WTC11 (cell line): ENCODE measurements at regions not wholly inside any gene's neighbourhood (a gene's known extent, or its start where the extent isn't known, plus 50 kb on each side); places are given as distances from the start of the nearest gene placed in this dataset.

ENCODE experiments used
- CREM ChIP-seq: sonication (generic); formaldehyde crosslinking; IDR thresholded peaks from 2 replicates; pipeline ENCODE4 v1.8.1; 2022; ENCODE audit warnings: mild to moderate bottlenecking, missing genetic modification reagents, moderate library complexity
- GTF2I ChIP-seq: fragments of 250-450 bp; sonication (Bioruptor Pico); conservative IDR thresholded peaks from 2 replicates; pipeline ENCODE4 v1.4.0; 2021; ENCODE audit warnings: mild to moderate bottlenecking
- SMAD3 ChIP-seq: sonication (generic); formaldehyde crosslinking; IDR thresholded peaks from 2 replicates; pipeline ENCODE4 v1.8.0; 2022; ENCODE audit warnings: missing genetic modification reagents, mild to moderate bottlenecking, borderline replicate concordance
- STAT6 ChIP-seq: sonication (generic); formaldehyde crosslinking; conservative IDR thresholded peaks from 2 replicates; pipeline ENCODE4 v1.8.1; 2023; ENCODE audit warnings: mild to moderate bottlenecking, low read depth, missing genetic modification reagents, moderate library complexity
- ZNF317 ChIP-seq: sonication (generic); formaldehyde crosslinking; IDR thresholded peaks from 2 replicates; pipeline ENCODE4 v1.8.1; 2023; ENCODE audit warnings: low read depth, mild to moderate bottlenecking, moderate library complexity, missing genetic modification reagents, borderline replicate concordance
- TF ChIP-seq, protein P1 (sequence below): sonication (generic); formaldehyde crosslinking; IDR thresholded peaks from 2 replicates; pipeline ENCODE4 v1.8.0; 2022; ENCODE audit warnings: mild to moderate bottlenecking, missing genetic modification reagents
- TF ChIP-seq, protein P2 (sequence below): fragments of 200-600 bp; IDR thresholded peaks from 2 replicates; pipeline ENCODE4 v1.8.0; 2022; ENCODE audit warnings: antibody characterized with exemption

DNA sequence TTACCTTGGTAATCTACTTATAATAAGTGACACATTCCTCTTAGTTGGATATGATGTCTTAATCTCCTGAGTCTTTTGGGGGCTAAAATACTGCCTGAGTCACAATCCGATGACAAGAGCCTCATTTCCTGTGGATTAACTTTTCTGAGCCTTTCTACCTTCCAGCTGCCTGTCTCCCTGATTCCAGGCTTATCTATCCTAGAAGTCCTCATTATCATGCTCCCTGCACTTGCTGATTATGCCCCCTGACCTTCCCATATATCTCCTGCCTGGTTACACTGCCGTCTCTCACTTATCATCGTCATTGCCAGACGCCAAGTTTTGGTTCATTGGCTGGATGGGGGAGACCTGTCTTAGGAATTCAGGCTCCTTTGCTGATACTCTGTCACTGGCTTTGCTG, 727.4 kb upstream of the CA10 start:
- TF ChIP-seq, protein P1, sequence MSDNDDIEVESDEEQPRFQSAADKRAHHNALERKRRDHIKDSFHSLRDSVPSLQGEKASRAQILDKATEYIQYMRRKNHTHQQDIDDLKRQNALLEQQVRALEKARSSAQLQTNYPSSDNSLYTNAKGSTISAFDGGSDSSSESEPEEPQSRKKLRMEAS (CRISPR knock-in tag): no peak
- TF ChIP-seq GTF2I (CRISPR knock-in tag): no peak
- TF ChIP-seq, protein P2, sequence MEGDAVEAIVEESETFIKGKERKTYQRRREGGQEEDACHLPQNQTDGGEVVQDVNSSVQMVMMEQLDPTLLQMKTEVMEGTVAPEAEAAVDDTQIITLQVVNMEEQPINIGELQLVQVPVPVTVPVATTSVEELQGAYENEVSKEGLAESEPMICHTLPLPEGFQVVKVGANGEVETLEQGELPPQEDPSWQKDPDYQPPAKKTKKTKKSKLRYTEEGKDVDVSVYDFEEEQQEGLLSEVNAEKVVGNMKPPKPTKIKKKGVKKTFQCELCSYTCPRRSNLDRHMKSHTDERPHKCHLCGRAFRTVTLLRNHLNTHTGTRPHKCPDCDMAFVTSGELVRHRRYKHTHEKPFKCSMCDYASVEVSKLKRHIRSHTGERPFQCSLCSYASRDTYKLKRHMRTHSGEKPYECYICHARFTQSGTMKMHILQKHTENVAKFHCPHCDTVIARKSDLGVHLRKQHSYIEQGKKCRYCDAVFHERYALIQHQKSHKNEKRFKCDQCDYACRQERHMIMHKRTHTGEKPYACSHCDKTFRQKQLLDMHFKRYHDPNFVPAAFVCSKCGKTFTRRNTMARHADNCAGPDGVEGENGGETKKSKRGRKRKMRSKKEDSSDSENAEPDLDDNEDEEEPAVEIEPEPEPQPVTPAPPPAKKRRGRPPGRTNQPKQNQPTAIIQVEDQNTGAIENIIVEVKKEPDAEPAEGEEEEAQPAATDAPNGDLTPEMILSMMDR: no peak
- no peak for TF ChIP-seq ZNF317
- TF ChIP-seq STAT6: no peak
- no peak for TF ChIP-seq CREM (CRISPR knock-in tag)
- no peak for TF ChIP-seq SMAD3 (CRISPR knock-in tag)
